Stimulated activated naive B cell treated with anti-CD40 and anti-IgM and Interleukin-4, amounts not matched to agents 10 μg/mL and 1 μg/mL and 100 μg/mL, for 72 hours (primary cell): ENCODE measurements at regions not wholly inside any gene's neighbourhood (a gene's known extent, or its start where the extent isn't known, plus 50 kb on each side); places are given as distances from the start of the nearest gene placed in this dataset.

Experiments
- ATAC-seq, 2 donors: fragments of 150-1000 bp; cut with Tn5 transposase; replicated peaks; 2 replicates each; pipeline ENCODE4 v1.10.0; 2021; ENCODE audit warnings: moderate library complexity in 1 of 2
- DNase-seq: peaks from one replicate; pipeline ENCODE4 v3.0.0; 2021
- H3K27ac Mint-ChIP-seq: one replicate; pipeline ENCODE4 v1.8.0; 2022; ENCODE audit warnings: mild to moderate bottlenecking, mixed read lengths
- H3K27me3 Mint-ChIP-seq, 2 donors: one replicate each; pipeline ENCODE4 v1.8.0; 2022; ENCODE audit warnings: mixed read lengths in 2 of 2
- H3K36me3 Mint-ChIP-seq, 2 donors: one replicate each; pipeline ENCODE4 v1.8.0; 2022; ENCODE audit warnings: mixed read lengths in 2 of 2, mild to moderate bottlenecking in 1 of 2
- H3K4me1 Mint-ChIP-seq, 2 donors: one replicate each; pipeline ENCODE4 v1.8.0; 2022; ENCODE audit warnings: mixed read lengths in 2 of 2, mild to moderate bottlenecking in 1 of 2
- H3K4me3 Mint-ChIP-seq, 2 donors: one replicate each; pipeline ENCODE4 v1.8.0; 2022; ENCODE audit warnings: mild to moderate bottlenecking in 2 of 2, mixed read lengths in 2 of 2, moderate library complexity in 1 of 2
- H3K9me3 Mint-ChIP-seq, 2 donors: one replicate each; pipeline ENCODE4 v1.8.0; 2022; ENCODE audit warnings: mixed read lengths in 2 of 2, mild to moderate bottlenecking in 1 of 2

GRCh38 chr4:138843616-138844015 is 172.0 kb upstream of the NOCT start:
- H3K27ac Mint-ChIP-seq: no peak overlapping the region
- no peaks in the 10 kb centered on the region for H3K9me3 Mint-ChIP-seq
- H3K27me3 Mint-ChIP-seq: peaks cover 0 to 11% of the 10 kb centered on the region in 2 donors
- no peak overlapping the region for H3K4me3 Mint-ChIP-seq
- DNase-seq: no peak
- H3K36me3 Mint-ChIP-seq: no peaks in the 10 kb centered on the region
- no peak for ATAC-seq
- H3K4me1 Mint-ChIP-seq: no peaks in the 10 kb centered on the region

GRCh38 chr4:138841343-138841742 is 174.2 kb upstream of the NOCT start:
- Mint-ChIP-seq H3K27ac (no peak overlapping the region), H3K36me3 (no peaks in the 10 kb centered on the region), H3K27me3 (peaks cover under 1 to 14% of the 10 kb centered on the region in 2 donors), H3K4me3 (no peak overlapping the region), H3K9me3 (no peaks in the 10 kb centered on the region), H3K4me1 (no peaks in the 10 kb centered on the region)
- ATAC-seq (no peak), DNase-seq (no peak)

GRCh38 chr4:138838251-138838650 is 177.3 kb upstream of the NOCT start:
- Mint-ChIP-seq H3K9me3 (no peaks in the 10 kb centered on the region), H3K4me3 (no peak overlapping the region), H3K36me3 (no peaks in the 10 kb centered on the region)

GRCh38 chr4:138835832-138836533 is 179.6 kb upstream of the NOCT start:
- peaks cover 12 to 21% of the 10 kb centered on the region in 2 donors for H3K27me3 Mint-ChIP-seq
- DNase-seq: no peak
- ATAC-seq: no peak
- H3K27ac Mint-ChIP-seq: no peak overlapping the region
- no peaks in the 10 kb centered on the region for H3K36me3 Mint-ChIP-seq
- no peaks in the 10 kb centered on the region for H3K4me1 Mint-ChIP-seq
- H3K9me3 Mint-ChIP-seq: no peaks in the 10 kb centered on the region
- no peak overlapping the region for H3K4me3 Mint-ChIP-seq

More at GRCh38 chr4:138838251-138838650, 177.3 kb upstream of the NOCT start:
- Mint-ChIP-seq H3K27ac (no peak overlapping the region), H3K27me3 (peaks cover 6 to 23% of the 10 kb centered on the region in 2 donors), H3K4me1 (no peaks in the 10 kb centered on the region)
- DNase-seq (no peak), ATAC-seq (no peak)

- H3K27ac Mint-ChIP-seq: no peak overlapping the region
- H3K4me3 Mint-ChIP-seq: no peak overlapping the region
- ATAC-seq (no peak), DNase-seq (no peak)
- no peaks in the 10 kb centered on the region for H3K9me3 Mint-ChIP-seq
- H3K27me3 Mint-ChIP-seq: peaks cover 12 to 18% of the 10 kb centered on the region in 2 donors
- H3K4me1 Mint-ChIP-seq: no peaks in the 10 kb centered on the region
- no peaks in the 10 kb centered on the region for H3K36me3 Mint-ChIP-seq
Observed at GRCh38 chr4:138833974-138834373, 181.6 kb upstream of the NOCT start.

- Mint-ChIP-seq H3K27ac (no peak overlapping the region), H3K36me3 (no peaks in the 10 kb centered on the region), H3K27me3 (peaks cover 12 to 14% of the 10 kb centered on the region in 2 donors), H3K4me1 (no peaks in the 10 kb centered on the region), H3K4me3 (no peak overlapping the region), H3K9me3 (no peaks in the 10 kb centered on the region)
- DNase-seq (no peak), ATAC-seq (peak in 1 of 2 donors; percentile 15)
Observed at GRCh38 chr4:138832563-138832962, 183.0 kb upstream of the NOCT start.

GRCh38 chr4:138831948-138832347 is 183.6 kb upstream of the NOCT start:
- H3K27ac Mint-ChIP-seq: no peak overlapping the region
- no peak overlapping the region for H3K4me3 Mint-ChIP-seq
- H3K36me3 Mint-ChIP-seq: no peaks in the 10 kb centered on the region
- H3K4me1 Mint-ChIP-seq: no peaks in the 10 kb centered on the region
- DNase-seq (no peak), ATAC-seq (no peak)
- H3K27me3 Mint-ChIP-seq: peaks cover 11 to 12% of the 10 kb centered on the region in 2 donors
- no peaks in the 10 kb centered on the region for H3K9me3 Mint-ChIP-seq

- DNase-seq: no peak
- Mint-ChIP-seq H3K27me3 (peaks cover 6% of the 10 kb centered on the region in 2 donors), H3K27ac (no peak overlapping the region), H3K9me3 (no peaks in the 10 kb centered on the region), H3K4me3 (no peak overlapping the region), H3K36me3 (no peaks in the 10 kb centered on the region), H3K4me1 (no peaks in the 10 kb centered on the region)
- no peak for ATAC-seq
Observed at GRCh38 chr4:138828926-138829325, 186.7 kb upstream of the NOCT start.

- Mint-ChIP-seq H3K36me3 (no peaks in the 10 kb centered on the region), H3K27me3 (no peaks in the 10 kb centered on the region), H3K27ac (no peak overlapping the region), H3K4me3 (no peak overlapping the region), H3K9me3 (no peaks in the 10 kb centered on the region), H3K4me1 (no peaks in the 10 kb centered on the region)
- DNase-seq (no peak), ATAC-seq (no peak)
Observed at GRCh38 chr4:138826754-138827153, 188.8 kb upstream of the NOCT start.

GRCh38 chr4:138826322-138826721 is 189.3 kb upstream of the NOCT start:
- DNase-seq (no peak), ATAC-seq (no peak)
- Mint-ChIP-seq H3K36me3 (no peaks in the 10 kb centered on the region), H3K9me3 (no peaks in the 10 kb centered on the region), H3K27ac (no peak overlapping the region), H3K27me3 (no peaks in the 10 kb centered on the region), H3K4me3 (no peak overlapping the region), H3K4me1 (no peaks in the 10 kb centered on the region)

- Mint-ChIP-seq H3K4me3 (no peak overlapping the region), H3K27me3 (peaks cover under 1 to 4% of the 10 kb centered on the region in 2 donors), H3K9me3 (no peaks in the 10 kb centered on the region), H3K4me1 (no peaks in the 10 kb centered on the region), H3K36me3 (no peaks in the 10 kb centered on the region), H3K27ac (no peak overlapping the region)
- DNase-seq (no peak), ATAC-seq (no peak)
Observed at GRCh38 chr4:138821331-138821730, 194.2 kb upstream of the NOCT start.

GRCh38 chr4:138816875-138817274 is 198.7 kb upstream of the NOCT start:
- Mint-ChIP-seq H3K9me3 (peaks cover 0 to 1% of the 10 kb centered on the region in 2 donors), H3K27me3 (peaks cover 6 to 14% of the 10 kb centered on the region in 2 donors), H3K36me3 (no peaks in the 10 kb centered on the region), H3K27ac (no peak overlapping the region), H3K4me3 (no peak overlapping the region), H3K4me1 (no peaks in the 10 kb centered on the region)
- ATAC-seq: no peak
- DNase-seq: no peak

- Mint-ChIP-seq H3K27ac (no peak overlapping the region), H3K36me3 (no peaks in the 10 kb centered on the region), H3K9me3 (peaks cover 0 to 1% of the 10 kb centered on the region in 2 donors), H3K4me1 (no peaks in the 10 kb centered on the region), H3K4me3 (no peak overlapping the region), H3K27me3 (peaks cover 12 to 14% of the 10 kb centered on the region in 2 donors)
- ATAC-seq (no peak), DNase-seq (no peak)
Observed at GRCh38 chr4:138815811-138816210, 199.8 kb upstream of the NOCT start.

GRCh38 chr4:138805736-138806135 is 209.8 kb upstream of the NOCT start:
- no peak for ATAC-seq

GRCh38 chr4:138804711-138805110 is 210.9 kb upstream of the NOCT start:
- Mint-ChIP-seq H3K27me3 (peaks cover 12 to 18% of the 10 kb centered on the region in 2 donors), H3K9me3 (no peaks in the 10 kb centered on the region), H3K27ac (no peak overlapping the region), H3K4me3 (no peak overlapping the region), H3K36me3 (no peaks in the 10 kb centered on the region), H3K4me1 (no peaks in the 10 kb centered on the region)
- ATAC-seq (no peak), DNase-seq (no peak)

More at GRCh38 chr4:138805736-138806135, 209.8 kb upstream of the NOCT start:
- Mint-ChIP-seq H3K4me1 (no peaks in the 10 kb centered on the region), H3K9me3 (no peaks in the 10 kb centered on the region), H3K27ac (no peak overlapping the region), H3K27me3 (peaks cover 10 to 13% of the 10 kb centered on the region in 2 donors), H3K36me3 (no peaks in the 10 kb centered on the region), H3K4me3 (no peak overlapping the region)
- no peak for DNase-seq
